ENCODE measurements at regions not wholly inside any gene's neighbourhood (a gene's known extent, or its start where the extent isn't known, plus 50 kb on each side); places are given as distances from the start of the nearest gene placed in this dataset.

DNA sequence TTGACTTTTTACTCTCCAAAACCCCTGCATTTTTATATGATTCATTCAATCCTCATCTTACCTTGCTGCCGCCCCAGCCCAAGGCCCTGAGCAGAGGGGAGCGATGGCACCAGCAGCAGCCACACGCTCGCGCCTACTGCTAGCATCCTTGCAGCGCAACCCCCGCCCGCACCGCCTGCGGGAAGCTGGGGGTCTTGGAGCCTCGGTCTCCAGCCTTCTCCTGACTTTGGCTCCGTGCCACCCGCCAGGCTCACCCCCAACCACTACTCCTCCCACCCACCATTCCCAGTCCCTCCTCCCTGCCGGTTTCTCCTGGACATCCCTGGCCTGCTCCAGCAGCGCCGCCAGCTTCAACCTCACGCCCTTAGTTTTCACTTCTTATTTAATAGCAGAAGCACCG lies 76.6 kb downstream of the RPE65 start (continued):
- TF ChIP-seq, protein P1, sequence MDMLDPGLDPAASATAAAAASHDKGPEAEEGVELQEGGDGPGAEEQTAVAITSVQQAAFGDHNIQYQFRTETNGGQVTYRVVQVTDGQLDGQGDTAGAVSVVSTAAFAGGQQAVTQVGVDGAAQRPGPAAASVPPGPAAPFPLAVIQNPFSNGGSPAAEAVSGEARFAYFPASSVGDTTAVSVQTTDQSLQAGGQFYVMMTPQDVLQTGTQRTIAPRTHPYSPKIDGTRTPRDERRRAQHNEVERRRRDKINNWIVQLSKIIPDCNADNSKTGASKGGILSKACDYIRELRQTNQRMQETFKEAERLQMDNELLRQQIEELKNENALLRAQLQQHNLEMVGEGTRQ (IDR thresholded peaks at IDR 0.05; ENCODE audit: low read length), result no peak
- TF ChIP-seq RXRA (IDR thresholded peaks at IDR 0.05; ENCODE audit: insufficient read depth, low read depth, low read length) (no peak), JUN (IDR thresholded peaks at IDR 0.05; ENCODE audit: low read depth, low read length) (no peak)
